GM19328 (cell line): ENCODE measurements at regions not wholly inside any gene's neighbourhood (a gene's known extent, or its start where the extent isn't known, plus 50 kb on each side); places are given as distances from the start of the nearest gene placed in this dataset.

Experiments
- ATAC-seq: cut with Tn5 transposase; IDR thresholded peaks from one replicate; pipeline ENCODE4 v1.9.1; 2021; ENCODE audit warnings: mild to moderate bottlenecking, moderate library complexity; ENCODE audit not compliant: unreplicated experiment

GRCh38 chr6:43951756-43952675 lies 175.2 kb downstream of the MRPL14 start:
- ATAC-seq: no peak

GRCh38 chr6:43951063-43951755 lies 176.0 kb downstream of the MRPL14 start:
- ATAC-seq: no peak

GRCh38 chr6:43950731-43951062 lies 176.6 kb downstream of the MRPL14 start:
- no peak for ATAC-seq

GRCh38 chr6:43950051-43950605 lies 177.1 kb downstream of the MRPL14 start:
- ATAC-seq: no peak

GRCh38 chr6:43949551-43949991 lies 177.7 kb downstream of the MRPL14 start:
- no peak for ATAC-seq

GRCh38 chr6:43948527-43949485 lies 178.4 kb downstream of the MRPL14 start:
- no peak for ATAC-seq

GRCh38 chr6:43947860-43948259 lies 177.8 kb downstream of the VEGFA start:
- no peak for ATAC-seq

- no peak for ATAC-seq
Observed at GRCh38 chr6:43946641-43947363, 176.8 kb downstream of the VEGFA start.

GRCh38 chr6:43945768-43946080 lies 175.7 kb downstream of the VEGFA start:
- ATAC-seq: no peak

GRCh38 chr6:43944908-43945767 lies 175.1 kb downstream of the VEGFA start:
- no peak for ATAC-seq

- ATAC-seq: no peak
Observed at GRCh38 chr6:43943781-43944250, 173.8 kb downstream of the VEGFA start.

- ATAC-seq: no peak
Observed at GRCh38 chr6:43943099-43943766, 173.2 kb downstream of the VEGFA start.

GRCh38 chr6:43942616-43943015 lies 172.6 kb downstream of the VEGFA start:
- no peak for ATAC-seq

GRCh38 chr6:43942011-43942442 lies 172.0 kb downstream of the VEGFA start:
- no peak for ATAC-seq

GRCh38 chr6:43941174-43941573 lies 171.2 kb downstream of the VEGFA start:
- no peak for ATAC-seq

- no peak for ATAC-seq
Observed at GRCh38 chr6:43940393-43941087, 170.5 kb downstream of the VEGFA start.

- ATAC-seq: no peak
Observed at GRCh38 chr6:43940071-43940392, 170.0 kb downstream of the VEGFA start.
